GM12864 (cell line): ENCODE measurements at regions not wholly inside any gene's neighbourhood (a gene's known extent, or its start where the extent isn't known, plus 50 kb on each side); places are given as distances from the start of the nearest gene placed in this dataset.

Experiments used
- DNase-seq: peaks from one replicate; pipeline ENCODE4 v3.0.0-alpha.2; 2011; ENCODE audit warnings: low read depth
- H3K4me3 ChIP-seq: 2 replicates; pipeline ENCODE4 v1.5.1; 2011; ENCODE audit warnings: mild to moderate bottlenecking, low read depth, low read length, control low read depth
- TF ChIP-seq, protein P1 (sequence below): IDR thresholded peaks from 2 replicates; pipeline ENCODE4 v1.5.1; 2011; ENCODE audit warnings: low read depth, mild to moderate bottlenecking, moderate library complexity, low read length, control low read depth, inconsistent platforms; ENCODE audit errors: missing control alignments

GRCh38 chr21:24658026-24658425, 949.3 kb downstream of the MRPL39 start:
- DNase-seq: no peak
- TF ChIP-seq, protein P1, sequence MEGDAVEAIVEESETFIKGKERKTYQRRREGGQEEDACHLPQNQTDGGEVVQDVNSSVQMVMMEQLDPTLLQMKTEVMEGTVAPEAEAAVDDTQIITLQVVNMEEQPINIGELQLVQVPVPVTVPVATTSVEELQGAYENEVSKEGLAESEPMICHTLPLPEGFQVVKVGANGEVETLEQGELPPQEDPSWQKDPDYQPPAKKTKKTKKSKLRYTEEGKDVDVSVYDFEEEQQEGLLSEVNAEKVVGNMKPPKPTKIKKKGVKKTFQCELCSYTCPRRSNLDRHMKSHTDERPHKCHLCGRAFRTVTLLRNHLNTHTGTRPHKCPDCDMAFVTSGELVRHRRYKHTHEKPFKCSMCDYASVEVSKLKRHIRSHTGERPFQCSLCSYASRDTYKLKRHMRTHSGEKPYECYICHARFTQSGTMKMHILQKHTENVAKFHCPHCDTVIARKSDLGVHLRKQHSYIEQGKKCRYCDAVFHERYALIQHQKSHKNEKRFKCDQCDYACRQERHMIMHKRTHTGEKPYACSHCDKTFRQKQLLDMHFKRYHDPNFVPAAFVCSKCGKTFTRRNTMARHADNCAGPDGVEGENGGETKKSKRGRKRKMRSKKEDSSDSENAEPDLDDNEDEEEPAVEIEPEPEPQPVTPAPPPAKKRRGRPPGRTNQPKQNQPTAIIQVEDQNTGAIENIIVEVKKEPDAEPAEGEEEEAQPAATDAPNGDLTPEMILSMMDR: no peak
- no peak overlapping the region for H3K4me3 ChIP-seq

- TF ChIP-seq, protein P1: no peak
- H3K4me3 ChIP-seq: no peak overlapping the region
- DNase-seq: no peak
These were observed 957.6 kb downstream of the MRPL39 start for GRCh38 chr21:24649691-24650090.

GRCh38 chr21:24636696-24637095, 970.6 kb downstream of the MRPL39 start:
- H3K4me3 ChIP-seq: no peak overlapping the region
- TF ChIP-seq, protein P1: no peak
- DNase-seq: no peak

GRCh38 chr21:24634749-24635148, 972.5 kb downstream of the MRPL39 start:
- no peak for DNase-seq
- H3K4me3 ChIP-seq: no peak overlapping the region
- TF ChIP-seq, protein P1: no peak

GRCh38 chr21:24628536-24628935, 978.7 kb downstream of the MRPL39 start:
- DNase-seq: no peak
- no peak overlapping the region for H3K4me3 ChIP-seq
- TF ChIP-seq, protein P1: no peak

DNA sequence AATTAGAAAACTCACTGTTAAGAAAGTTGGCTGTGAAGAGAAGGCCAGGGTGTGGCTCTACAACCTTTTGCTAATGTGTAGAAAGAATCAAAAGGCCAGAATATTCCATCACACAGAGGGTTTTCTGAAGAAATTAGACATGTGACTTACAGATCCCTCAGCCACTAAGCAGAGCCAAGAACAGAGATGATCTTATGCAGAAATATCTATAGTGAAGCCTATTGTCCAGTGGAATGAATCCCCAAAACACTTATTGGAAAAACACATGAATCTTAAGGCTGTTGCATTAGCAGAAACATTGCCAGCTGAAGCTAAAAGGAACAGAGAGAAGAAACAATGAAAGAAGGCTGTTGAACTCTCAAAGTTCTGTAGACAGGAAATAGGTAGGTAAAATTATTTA, 979.2 kb downstream of the MRPL39 start:
- TF ChIP-seq, protein P1: no peak
- no peak for DNase-seq
- no peak overlapping the region for H3K4me3 ChIP-seq

DNA sequence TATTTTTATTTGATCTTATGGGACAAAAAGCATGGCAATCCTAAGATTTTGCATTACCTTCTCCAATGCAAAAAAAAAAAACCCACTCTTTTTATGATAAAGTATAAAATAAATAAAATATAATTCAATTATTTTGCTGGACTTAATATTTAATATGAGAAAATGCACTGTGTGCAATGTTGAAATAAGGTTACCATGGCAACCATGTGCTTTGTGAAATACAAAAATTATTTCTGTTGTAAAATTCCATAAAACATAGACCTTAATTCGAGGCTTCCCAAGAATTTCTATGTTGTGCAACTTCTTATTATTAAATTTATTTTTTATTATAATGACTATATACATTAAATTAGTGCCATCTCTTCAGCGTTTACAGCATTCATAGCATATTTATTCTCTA, 989.5 kb downstream of the MRPL39 start:
- no peak for DNase-seq
- TF ChIP-seq, protein P1: no peak
- no peak overlapping the region for H3K4me3 ChIP-seq
